Activated naive CD4-positive, alpha-beta T cell treated with anti-CD3 and anti-CD28 coated beads for 36 hours (primary cell): ENCODE measurements at regions not wholly inside any gene's neighbourhood (a gene's known extent, or its start where the extent isn't known, plus 50 kb on each side); places are given as distances from the start of the nearest gene placed in this dataset.
"Not testable (repeated sequence)": the region's sequence is repeated elsewhere in the genome, so short reads cannot be mapped to it uniquely, and the experiment has no call there.

Source experiments
- CTCF ChIA-PET: fragments of 350-600 bp; sonication (Branson Sonifier 250); formaldehyde crosslinking; loops from one replicate; lab custom pipeline; 2021; ENCODE audit warnings: antibody characterized with exemption; lab: Charles Lee
- DNase-seq: peaks from one replicate; pipeline ENCODE4 v3.0.0-alpha.2; 2020
- H3K27ac Mint-ChIP-seq: one replicate; pipeline ENCODE4 v1.8.0; 2021; ENCODE audit warnings: mild to moderate bottlenecking, mixed read lengths
- H3K27me3 Mint-ChIP-seq: one replicate; pipeline ENCODE4 v1.8.0; 2021; ENCODE audit warnings: low read depth, mixed read lengths
- H3K36me3 Mint-ChIP-seq: one replicate; pipeline ENCODE4 v1.8.0; 2021; ENCODE audit warnings: low read depth, mixed read lengths
- H3K4me1 Mint-ChIP-seq: one replicate; pipeline ENCODE4 v1.8.0; 2021; ENCODE audit warnings: low read depth, mixed read lengths
- H3K4me3 Mint-ChIP-seq: one replicate; pipeline ENCODE4 v1.8.0; 2021; ENCODE audit warnings: mild to moderate bottlenecking, moderate library complexity, mixed read lengths
- H3K9me3 Mint-ChIP-seq: one replicate; pipeline ENCODE4 v1.8.0; 2021; ENCODE audit warnings: mixed read lengths
- intact Hi-C: fragments of 100-400 bp; cut with micrococcal nuclease; formaldehyde crosslinking; loops from one replicate; pipeline ENCODE4 v1.15.1; 2023

- intact Hi-C loops = no loop called here
- Mint-ChIP-seq H3K4me3 (no peak overlapping the region), H3K27ac (no peak overlapping the region), H3K36me3 (no peaks in the 10 kb centered on the region), H3K4me1 (no peaks in the 10 kb centered on the region), H3K9me3 (peaks cover 6% of the 10 kb centered on the region), H3K27me3 (no peaks in the 10 kb centered on the region)
- no peak for DNase-seq
- CTCF ChIA-PET = interaction anchor here (1.0 kb wide), 1 partner anchor 11 kb away, joined by 3 read pairs; no protein-coding TSS in a partner anchor
These were observed 626.6 kb upstream of the IGFBP7 start for GRCh38 chr4:57736781-57737180.

GRCh38 chr4:57734104-57734670 lies 624.0 kb upstream of the IGFBP7 start:
- intact Hi-C loops = no loop called here
- H3K27me3 Mint-ChIP-seq = no peaks in the 10 kb centered on the region
- no peaks in the 10 kb centered on the region for H3K4me1 Mint-ChIP-seq
- no peak overlapping the region for H3K27ac Mint-ChIP-seq
- H3K36me3 Mint-ChIP-seq = no peaks in the 10 kb centered on the region
- no peak for DNase-seq
- no peak overlapping the region for H3K4me3 Mint-ChIP-seq
- peaks cover 3% of the 10 kb centered on the region for H3K9me3 Mint-ChIP-seq
- CTCF ChIA-PET = no interaction called here

- H3K4me3 Mint-ChIP-seq, H3K36me3 Mint-ChIP-seq, H3K27me3 Mint-ChIP-seq, H3K9me3 Mint-ChIP-seq, H3K4me1 Mint-ChIP-seq, intact Hi-C loops, H3K27ac Mint-ChIP-seq, CTCF ChIA-PET, DNase-seq: not testable (repeated sequence)
These were observed 619.8 kb upstream of the IGFBP7 start for GRCh38 chr4:57729775-57730570.

GRCh38 chr4:57726154-57726553 lies 616.0 kb upstream of the IGFBP7 start:
- Mint-ChIP-seq H3K27ac (no peak overlapping the region), H3K27me3 (no peaks in the 10 kb centered on the region), H3K4me1 (no peaks in the 10 kb centered on the region), H3K36me3 (no peaks in the 10 kb centered on the region), H3K9me3 (peaks cover 2% of the 10 kb centered on the region), H3K4me3 (no peak overlapping the region)
- no peak for DNase-seq
- intact Hi-C loops = no loop called here
- CTCF ChIA-PET = no interaction called here

GRCh38 chr4:57719456-57719855 lies 609.3 kb upstream of the IGFBP7 start:
- H3K27ac Mint-ChIP-seq = no peak overlapping the region
- no peak overlapping the region for H3K4me3 Mint-ChIP-seq
- H3K27me3 Mint-ChIP-seq = no peaks in the 10 kb centered on the region
- peaks cover 10% of the 10 kb centered on the region for H3K9me3 Mint-ChIP-seq
- CTCF ChIA-PET = no interaction called here
- no peaks in the 10 kb centered on the region for H3K4me1 Mint-ChIP-seq
- intact Hi-C loops = no loop called here
- no peaks in the 10 kb centered on the region for H3K36me3 Mint-ChIP-seq
- DNase-seq = no peak

GRCh38 chr4:57714313-57714712 lies 604.1 kb upstream of the IGFBP7 start:
- H3K4me1 Mint-ChIP-seq, H3K4me3 Mint-ChIP-seq, intact Hi-C loops, DNase-seq, H3K27me3 Mint-ChIP-seq, H3K36me3 Mint-ChIP-seq, H3K9me3 Mint-ChIP-seq, H3K27ac Mint-ChIP-seq: not testable (repeated sequence)
- CTCF ChIA-PET = interaction anchor here (0.9 kb wide), 1 partner anchor 9 kb away, joined by 4 read pairs; no protein-coding TSS in a partner anchor

- H3K27me3 Mint-ChIP-seq = no peaks in the 10 kb centered on the region
- H3K27ac Mint-ChIP-seq = no peak overlapping the region
- H3K4me3 Mint-ChIP-seq = no peak overlapping the region
- peaks cover 1% of the 10 kb centered on the region for H3K9me3 Mint-ChIP-seq
- no peak for DNase-seq
- CTCF ChIA-PET = no interaction called here
- intact Hi-C loops = no loop called here
- no peaks in the 10 kb centered on the region for H3K4me1 Mint-ChIP-seq
- H3K36me3 Mint-ChIP-seq = no peaks in the 10 kb centered on the region
These were observed 599.9 kb upstream of the IGFBP7 start for GRCh38 chr4:57710053-57710452.

GRCh38 chr4:57691370-57691769 lies 581.2 kb upstream of the IGFBP7 start:
- no peaks in the 10 kb centered on the region for H3K4me1 Mint-ChIP-seq
- CTCF ChIA-PET = no interaction called here
- no peak for DNase-seq
- H3K4me3 Mint-ChIP-seq = no peak overlapping the region
- intact Hi-C loops = no loop called here
- no peaks in the 10 kb centered on the region for H3K36me3 Mint-ChIP-seq
- H3K9me3 Mint-ChIP-seq = peaks cover 7% of the 10 kb centered on the region
- H3K27ac Mint-ChIP-seq = no peak overlapping the region
- H3K27me3 Mint-ChIP-seq = no peaks in the 10 kb centered on the region

GRCh38 chr4:57689693-57690205 lies 579.6 kb upstream of the IGFBP7 start:
- Mint-ChIP-seq H3K4me3 (no peak overlapping the region), H3K36me3 (no peaks in the 10 kb centered on the region), H3K27me3 (no peaks in the 10 kb centered on the region), H3K4me1 (no peaks in the 10 kb centered on the region), H3K27ac (no peak overlapping the region), H3K9me3 (peaks cover 10% of the 10 kb centered on the region)
- DNase-seq = no peak
- intact Hi-C loops = no loop called here
- CTCF ChIA-PET = no interaction called here

- DNase-seq = no peak
- no peaks in the 10 kb centered on the region for H3K4me1 Mint-ChIP-seq
- no peaks in the 10 kb centered on the region for H3K36me3 Mint-ChIP-seq
- no peaks in the 10 kb centered on the region for H3K27me3 Mint-ChIP-seq
- CTCF ChIA-PET = no interaction called here
- H3K27ac Mint-ChIP-seq = no peak overlapping the region
- no peak overlapping the region for H3K4me3 Mint-ChIP-seq
- intact Hi-C loops = no loop called here
- H3K9me3 Mint-ChIP-seq = peaks cover 7% of the 10 kb centered on the region
These were observed 572.1 kb upstream of the IGFBP7 start for GRCh38 chr4:57682275-57682674.

GRCh38 chr4:57679969-57680368 lies 569.8 kb upstream of the IGFBP7 start:
- intact Hi-C loops = no loop called here
- Mint-ChIP-seq H3K27me3 (no peaks in the 10 kb centered on the region), H3K4me3 (no peak overlapping the region), H3K27ac (no peak overlapping the region), H3K36me3 (no peaks in the 10 kb centered on the region), H3K9me3 (peaks cover 7% of the 10 kb centered on the region), H3K4me1 (no peaks in the 10 kb centered on the region)
- DNase-seq = no peak
- CTCF ChIA-PET = no interaction called here

- no peak overlapping the region for H3K4me3 Mint-ChIP-seq
- no peak overlapping the region for H3K27ac Mint-ChIP-seq
- H3K36me3 Mint-ChIP-seq = no peaks in the 10 kb centered on the region
- peaks cover 5% of the 10 kb centered on the region for H3K9me3 Mint-ChIP-seq
- no peaks in the 10 kb centered on the region for H3K27me3 Mint-ChIP-seq
- CTCF ChIA-PET = no interaction called here
- DNase-seq = no peak
- intact Hi-C loops = no loop called here
- H3K4me1 Mint-ChIP-seq = no peaks in the 10 kb centered on the region
These were observed 566.2 kb upstream of the IGFBP7 start for GRCh38 chr4:57676394-57676793.
